GM18909 (cell line): ENCODE measurements at regions not wholly inside any gene's neighbourhood (a gene's known extent, or its start where the extent isn't known, plus 50 kb on each side); places are given as distances from the start of the nearest gene placed in this dataset.

Source experiments
- ATAC-seq: cut with Tn5 transposase; IDR thresholded peaks from one replicate; pipeline ENCODE4 v1.9.1; 2021; ENCODE audit warnings: mild to moderate bottlenecking; ENCODE audit not compliant: unreplicated experiment, poor library complexity

DNA sequence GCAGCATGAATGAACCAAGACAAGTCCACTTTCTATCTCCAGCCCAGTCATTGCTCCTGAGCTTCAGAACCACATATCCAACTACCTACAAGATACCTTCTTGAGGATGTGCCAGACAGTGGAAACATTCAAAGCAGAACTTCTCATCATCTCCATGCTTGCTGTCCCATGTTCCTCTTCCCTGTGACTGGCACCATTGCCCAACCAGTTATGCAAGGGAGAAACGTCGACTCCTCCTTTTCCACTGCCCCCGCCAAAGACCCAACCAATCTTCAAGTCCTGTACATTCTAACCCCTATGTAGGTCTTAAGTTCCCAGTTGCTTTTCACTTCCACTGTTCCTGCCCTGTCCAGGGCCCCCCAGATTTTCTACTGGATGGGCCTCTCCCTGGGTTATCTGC, 225.7 kb downstream of the RPS24 start:
- ATAC-seq, result no peak

DNA sequence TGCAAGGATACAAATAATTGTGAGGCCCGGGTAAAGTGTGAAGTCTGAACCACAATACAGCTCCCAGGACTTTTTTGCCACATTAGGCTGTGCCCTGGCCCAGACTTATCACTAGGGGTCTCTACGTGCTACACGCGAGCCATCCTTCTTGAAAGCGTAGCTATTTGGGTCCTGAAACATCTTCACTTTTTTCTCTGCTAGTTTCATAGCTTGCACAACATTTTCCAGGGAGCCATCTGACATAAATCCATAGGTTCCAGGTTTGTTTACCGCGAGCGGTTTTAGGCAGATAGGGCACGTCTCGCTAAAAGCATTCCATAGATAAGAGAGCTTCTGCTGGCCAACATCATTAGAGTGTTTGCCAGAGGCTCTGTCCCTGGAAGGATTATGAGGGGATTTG, 226.5 kb downstream of the RPS24 start:
- ATAC-seq, result no peak

DNA sequence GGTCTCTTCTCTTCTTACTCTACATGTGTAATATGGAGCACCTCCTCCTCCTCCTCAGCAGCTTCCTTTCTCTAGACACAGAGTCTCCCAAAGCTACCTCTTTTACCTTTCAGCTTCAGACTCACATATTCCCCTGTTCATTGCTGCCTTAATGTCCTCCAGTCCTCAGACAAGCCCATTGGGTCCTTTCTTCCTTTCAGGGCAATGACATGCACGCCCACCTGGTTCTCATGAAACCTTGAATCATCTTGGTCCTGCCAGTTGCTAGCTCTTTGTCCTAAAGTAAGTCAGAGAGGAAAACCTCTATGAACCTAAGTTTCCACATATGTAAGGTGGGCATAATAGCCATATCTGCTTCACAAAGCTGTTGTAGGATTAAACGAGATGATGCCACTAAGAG, 227.0 kb downstream of the RPS24 start:
- ATAC-seq, result no peak

- no peak for ATAC-seq
These were observed 227.6 kb downstream of the RPS24 start for GRCh38 chr10:78261291-78261690.

GRCh38 chr10:78262860-78263259, 229.2 kb downstream of the RPS24 start:
- ATAC-seq, result no peak

DNA sequence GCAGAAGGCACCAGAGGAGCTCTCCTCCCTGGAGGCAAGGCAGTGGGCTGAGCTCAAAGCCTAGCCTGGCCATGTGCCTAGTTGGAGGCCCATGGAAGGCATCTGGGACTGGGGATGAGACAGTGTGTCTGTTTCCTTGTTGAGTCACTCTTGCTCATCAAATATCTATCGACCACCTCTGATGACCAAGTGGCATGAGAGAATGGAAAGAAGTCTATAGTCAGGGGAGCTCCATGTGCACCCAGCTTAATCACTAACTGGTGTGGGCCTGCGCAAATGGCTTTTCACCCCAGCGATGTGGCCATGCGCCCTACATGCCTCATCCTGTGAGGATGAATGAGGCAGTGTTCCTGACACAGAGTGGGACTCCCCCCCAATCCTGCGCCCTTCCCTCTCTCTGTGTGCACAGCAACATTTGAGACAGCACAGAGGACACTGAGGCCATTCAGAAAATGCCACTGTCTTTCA, 229.9 kb downstream of the RPS24 start:
- no peak for ATAC-seq

DNA sequence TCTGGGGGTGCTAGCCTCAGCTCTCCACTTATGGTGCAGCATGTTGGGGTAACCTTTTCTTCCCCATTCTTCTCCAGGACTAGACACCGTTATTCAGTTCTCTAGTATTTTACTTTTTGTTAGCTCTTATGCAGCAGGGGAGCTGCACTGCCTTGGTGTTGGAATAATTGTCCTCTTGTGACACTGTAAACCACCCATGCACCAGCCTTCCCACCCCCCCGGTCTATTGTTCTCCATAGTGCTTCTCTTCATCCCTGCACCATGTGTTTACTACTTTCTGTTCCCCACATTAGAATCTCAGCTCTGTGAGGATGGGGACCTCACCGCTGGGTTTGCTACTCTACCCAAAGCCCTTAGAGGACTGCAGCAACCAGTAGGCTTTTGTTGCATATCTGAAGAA, 230.7 kb downstream of the RPS24 start:
- ATAC-seq, result no peak

DNA sequence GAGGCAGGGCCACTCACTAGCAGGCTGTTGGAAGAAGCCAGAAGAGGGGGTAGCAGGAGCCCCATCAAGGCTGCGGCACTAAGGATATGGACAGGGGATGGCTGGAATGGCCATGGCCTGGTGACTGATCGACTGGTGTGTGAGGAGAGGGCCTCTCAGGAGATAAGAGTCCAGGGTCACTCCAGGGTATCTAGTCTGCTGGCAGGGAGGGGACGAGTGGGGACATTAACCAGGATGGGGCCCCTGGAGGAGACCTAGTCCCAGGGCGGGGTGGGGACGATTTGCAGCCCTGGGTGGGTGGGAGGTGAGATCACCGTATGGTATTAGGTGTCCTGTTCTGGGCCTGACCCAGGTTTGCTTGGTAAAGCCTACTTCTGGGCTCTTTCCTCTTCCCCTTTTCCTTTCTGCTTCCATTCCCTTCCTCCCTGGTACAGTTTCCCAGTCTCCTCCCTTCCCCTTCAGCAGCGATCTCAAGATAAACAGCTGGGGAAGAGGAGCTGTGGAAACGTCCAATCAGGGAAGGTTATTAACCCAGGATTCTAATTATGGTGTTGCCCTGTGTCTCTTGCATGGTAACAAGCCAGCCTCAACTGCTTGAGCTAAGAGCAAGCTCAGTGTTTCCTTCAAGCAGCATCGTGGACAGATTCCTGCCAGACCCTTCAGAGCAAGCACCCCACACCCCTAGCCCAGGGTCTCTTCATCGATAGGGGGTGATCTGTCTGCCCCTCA, 233.2 kb downstream of the RPS24 start:
- ATAC-seq, result no peak

DNA sequence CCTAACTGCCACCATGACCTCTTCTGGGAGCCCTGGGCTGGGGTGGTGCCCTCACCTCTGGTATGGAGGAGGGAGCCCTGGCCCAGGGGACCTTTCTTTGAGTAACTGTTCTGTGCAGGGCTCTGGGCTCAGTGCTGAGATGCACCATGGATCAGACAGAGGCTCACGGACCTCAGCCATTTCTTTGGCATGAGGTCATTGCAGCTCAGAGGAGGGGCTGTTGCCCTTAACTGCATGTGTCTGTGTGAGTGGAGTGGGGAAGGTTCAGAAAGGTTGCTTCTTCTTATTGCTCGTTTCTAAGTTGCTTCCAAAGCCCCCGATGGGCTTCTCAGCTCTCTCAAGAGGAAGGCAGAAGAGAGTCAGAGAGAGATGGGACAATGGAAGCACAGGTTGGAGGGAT, 233.9 kb downstream of the RPS24 start:
- ATAC-seq, result no peak

DNA sequence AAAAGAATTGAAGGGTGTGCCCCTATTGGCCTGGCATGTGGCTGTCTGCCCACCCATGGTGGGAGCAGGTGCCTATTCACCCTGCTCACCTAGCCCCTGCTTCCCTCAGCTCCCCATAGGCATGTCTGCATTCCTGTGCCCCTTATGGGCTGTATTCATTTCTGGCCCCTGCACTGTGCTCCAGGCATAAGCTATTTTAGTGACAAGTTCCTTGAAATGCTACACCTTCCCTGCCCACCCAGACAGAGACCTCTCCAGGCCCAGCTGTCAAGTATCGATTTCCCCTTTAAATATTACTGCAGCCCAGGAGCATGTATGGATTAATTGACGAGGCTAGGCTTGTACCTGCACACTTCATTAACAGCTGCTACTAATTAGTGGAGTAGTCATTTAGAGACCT, 235.4 kb downstream of the RPS24 start:
- ATAC-seq, result no peak

GRCh38 chr10:78272329-78272728, 238.7 kb downstream of the RPS24 start:
- no peak for ATAC-seq

- no peak for ATAC-seq
These were observed 240.8 kb downstream of the RPS24 start for GRCh38 chr10:78274491-78274890.

DNA sequence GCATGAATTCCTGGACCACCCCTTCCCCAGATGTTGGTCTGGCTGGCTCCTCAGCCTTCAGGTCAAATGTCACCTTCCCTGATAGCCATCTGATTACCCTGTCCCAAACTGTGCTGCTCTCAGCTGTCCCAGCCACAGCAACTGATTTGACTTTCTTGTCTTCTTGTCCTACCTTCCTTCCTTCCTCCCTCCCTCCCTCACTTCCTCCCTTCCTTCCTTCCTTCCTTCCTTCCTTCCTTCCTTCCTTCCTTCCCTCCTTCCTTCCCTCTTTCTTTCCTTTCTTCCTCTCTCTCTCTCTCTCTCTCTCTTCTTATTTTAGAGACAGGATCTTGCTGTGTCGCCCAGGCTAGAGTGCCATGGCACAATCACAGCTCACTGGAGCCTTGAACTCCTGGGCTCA, 242.5 kb downstream of the RPS24 start:
- ATAC-seq, result no peak

DNA sequence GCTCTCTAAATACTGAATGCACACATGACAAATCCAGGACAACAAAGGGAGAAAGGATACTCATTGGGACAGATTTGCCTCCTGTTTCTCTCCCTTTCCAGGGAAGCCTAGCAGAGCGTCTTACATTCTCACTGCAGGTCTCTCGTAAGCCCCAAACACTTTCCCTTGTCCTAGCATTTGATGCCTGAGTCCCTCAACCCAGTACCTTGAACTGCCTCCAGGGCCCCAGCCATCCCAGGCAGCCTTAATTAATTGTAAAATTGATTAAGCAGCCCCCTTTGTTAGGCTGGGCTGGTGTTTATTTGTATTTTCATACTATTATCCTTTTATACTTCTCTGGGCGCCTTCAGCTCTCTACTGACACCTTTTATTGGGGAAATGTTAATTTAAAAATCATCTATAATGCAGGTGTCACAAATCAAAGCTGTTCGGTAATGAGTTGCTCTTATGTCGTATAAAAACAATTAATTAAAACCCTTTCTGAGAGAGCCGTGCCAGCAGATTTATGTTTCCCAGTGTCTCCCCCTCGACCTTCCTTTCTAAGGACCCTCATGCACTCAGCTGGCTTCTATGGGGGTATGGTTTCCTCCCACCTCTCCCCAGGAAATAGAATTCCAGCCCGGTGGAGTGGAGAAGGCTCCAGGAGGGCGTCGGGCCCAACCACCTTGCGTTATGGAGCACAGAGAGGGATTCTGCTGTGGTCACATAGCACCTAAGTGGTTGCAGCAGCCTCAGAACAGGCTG, 243.8 kb downstream of the RPS24 start:
- ATAC-seq, result no peak

DNA sequence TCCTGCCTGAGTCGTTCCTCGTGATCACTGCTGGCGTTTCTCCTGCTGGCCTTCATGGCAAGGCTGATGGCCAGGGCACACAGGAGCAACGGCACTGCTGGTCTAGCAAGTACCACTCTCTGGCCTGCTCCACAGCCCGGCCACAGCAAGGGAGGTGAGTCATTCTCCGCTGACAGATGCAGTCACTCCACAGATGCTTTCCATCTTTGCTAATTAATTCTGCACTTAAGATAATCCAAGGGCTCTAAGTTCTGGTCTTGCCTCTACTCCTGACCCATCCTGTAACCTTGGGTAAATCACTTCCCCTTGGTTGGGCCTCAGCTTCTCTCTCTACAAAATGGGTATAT, 244.4 kb downstream of the RPS24 start:
- ATAC-seq, result no peak

GRCh38 chr10:78279756-78280155, 246.1 kb downstream of the RPS24 start:
- ATAC-seq, result no peak

- no peak for ATAC-seq
These were observed 246.9 kb downstream of the RPS24 start for GRCh38 chr10:78280604-78281003.

GRCh38 chr10:78281627-78282026, 248.0 kb downstream of the RPS24 start:
- no peak for ATAC-seq

- no peak for ATAC-seq
These were observed 249.5 kb downstream of the RPS24 start for GRCh38 chr10:78283069-78283682.

DNA sequence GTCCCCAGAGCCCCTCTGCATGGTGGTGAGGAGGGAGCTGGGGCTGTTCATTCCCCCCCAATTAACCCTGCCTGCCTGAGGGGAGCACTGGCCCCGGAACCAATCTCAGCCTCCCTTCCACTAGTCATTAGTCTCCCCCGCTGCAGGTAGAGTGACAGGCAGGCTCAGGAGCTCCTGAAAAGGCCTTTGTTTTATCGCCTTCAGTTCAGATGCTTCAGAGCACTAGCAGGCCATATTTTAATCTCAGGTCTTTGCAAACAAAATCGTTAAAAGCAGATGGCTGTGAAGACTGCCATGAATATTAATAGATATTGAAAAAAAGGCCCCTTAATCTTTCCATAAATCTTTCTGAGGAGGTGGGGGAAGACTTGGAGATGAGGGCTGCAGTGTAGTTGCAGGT, 250.7 kb downstream of the RPS24 start:
- ATAC-seq, result no peak

GRCh38 chr10:78285226-78285625, 251.6 kb downstream of the RPS24 start:
- no peak for ATAC-seq

DNA sequence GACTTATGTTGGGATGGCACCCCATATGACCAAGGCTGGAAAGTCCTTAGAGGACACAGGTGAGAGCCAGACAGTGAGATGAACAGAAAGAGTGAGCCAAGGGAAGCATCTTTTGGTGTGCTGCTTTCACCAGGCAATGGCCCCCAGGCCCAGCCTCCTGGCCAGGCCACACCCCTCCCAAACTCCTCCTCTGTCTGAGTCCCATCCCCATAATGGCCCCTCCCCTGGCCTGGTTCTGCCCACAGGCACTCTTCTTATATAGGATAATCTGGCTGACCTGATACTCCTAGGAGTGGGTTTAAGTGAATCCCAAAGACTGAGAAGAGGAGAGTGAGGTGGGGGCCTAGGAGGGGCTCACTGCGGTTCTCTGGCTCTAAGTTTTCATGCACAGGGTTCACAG, 252.5 kb downstream of the RPS24 start:
- no peak for ATAC-seq
